HEK293 (cell line): ENCODE measurements at regions not wholly inside any gene's neighbourhood (a gene's known extent, or its start where the extent isn't known, plus 50 kb on each side); places are given as distances from the start of the nearest gene placed in this dataset.

Source experiments
- CTCF ChIA-PET: fragments of 350-600 bp; formaldehyde crosslinking; extraction: SDS; loops from one replicate; lab custom pipeline; 2021; ENCODE audit warnings: antibody characterized with exemption; lab: Yijun Ruan, JAX
- POLR2A ChIA-PET: fragments of 300-600 bp; formaldehyde crosslinking; extraction: SDS; loops from one replicate; lab custom pipeline; 2020; ENCODE audit warnings: antibody characterized with exemption, inconsistent platforms; lab: Yijun Ruan, JAX
- H3K27ac ChIP-seq: fragments of 200-500 bp; sonication (Bioruptor generic); 2 replicates; pipeline ENCODE4 v1.5.1; 2014; ENCODE audit warnings: low read depth, low read length, control low read depth, inconsistent platforms; ENCODE audit errors: extremely low read depth
- H3K36me3 ChIP-seq, 2 experiments: fragments of 200-500 bp in 1 of 2; sonication (Bioruptor generic) in 1 of 2; 1 replicate in 1 of 2; 2 replicates in 1 of 2; pipeline ENCODE4 v1.5.1; 2014 to 2017; ENCODE audit warnings: inconsistent platforms in 2 of 2, low read length in 2 of 2; ENCODE audit not compliant: control insufficient read depth in 2 of 2, insufficient read depth in 1 of 2
- H3K4me1 ChIP-seq: fragments of 200-500 bp; sonication (Bioruptor generic); 2 replicates; pipeline ENCODE4 v1.5.1; 2014; ENCODE audit warnings: mild to moderate bottlenecking, low read length, inconsistent platforms; ENCODE audit not compliant: control insufficient read depth, insufficient read depth
- H3K4me3 ChIP-seq: 2 replicates; pipeline ENCODE4 v1.5.1; 2011; ENCODE audit warnings: low read depth, mild to moderate bottlenecking, control low read depth, low read length, moderate library complexity
- H3K9me3 ChIP-seq: fragments of 200-500 bp; sonication (Bioruptor generic); 2 replicates; pipeline ENCODE4 v1.5.1; 2014; ENCODE audit warnings: low read depth, low read length, inconsistent platforms; ENCODE audit not compliant: control insufficient read depth, insufficient read depth
- INSM2 ChIP-seq: fragments of 450-650 bp; formaldehyde crosslinking; IDR thresholded peaks from 2 replicates; pipeline ENCODE4 v1.5.1; 2016; ENCODE audit warnings: missing biosample characterization, missing genetic modification characterization
- SCRT1 ChIP-seq: fragments of 450-650 bp; formaldehyde crosslinking; IDR thresholded peaks from 2 replicates; pipeline ENCODE4 v1.5.1; 2016; ENCODE audit warnings: missing biosample characterization, missing genetic modification characterization, borderline replicate concordance
- SCRT2 ChIP-seq: fragments of 450-650 bp; formaldehyde crosslinking; IDR thresholded peaks from 2 replicates; pipeline ENCODE4 v1.5.1; 2016; ENCODE audit warnings: missing biosample characterization, missing genetic modification characterization
- TRIM28 ChIP-seq: IDR thresholded peaks from 2 replicates; pipeline ENCODE4 v1.6.1; 2011; ENCODE audit warnings: low read length, control low read depth, borderline replicate concordance
- WT1 ChIP-seq: fragments of 450-650 bp; formaldehyde crosslinking; IDR thresholded peaks from 2 replicates; pipeline ENCODE4 v1.5.1; 2016; ENCODE audit warnings: missing biosample characterization, missing genetic modification characterization
- ZBTB26 ChIP-seq: fragments of 450-650 bp; formaldehyde crosslinking; optimal IDR thresholded peaks from 2 replicates; pipeline ENCODE3; 2016; ENCODE audit warnings: missing biosample characterization, mild to moderate bottlenecking, missing genetic modification characterization
- ZNF157 ChIP-seq: fragments of 450-650 bp; formaldehyde crosslinking; IDR thresholded peaks from 2 replicates; pipeline ENCODE4 v1.5.1; 2016; ENCODE audit warnings: missing biosample characterization, missing genetic modification characterization
- ZNF16 ChIP-seq: fragments of 450-650 bp; formaldehyde crosslinking; IDR thresholded peaks from 2 replicates; pipeline ENCODE4 v1.5.1; 2016; ENCODE audit warnings: low read depth, missing biosample characterization, missing genetic modification characterization
- ZNF175 ChIP-seq: fragments of 450-650 bp; formaldehyde crosslinking; IDR thresholded peaks from 2 replicates; pipeline ENCODE4 v1.5.1; 2016; ENCODE audit warnings: missing biosample characterization, missing genetic modification characterization
- ZNF214 ChIP-seq: fragments of 450-650 bp; formaldehyde crosslinking; IDR thresholded peaks from 2 replicates; pipeline ENCODE4 v1.5.1; 2017; ENCODE audit warnings: missing biosample characterization, mild to moderate bottlenecking, missing genetic modification characterization, borderline replicate concordance
- ZNF248 ChIP-seq: fragments of 450-650 bp; formaldehyde crosslinking; IDR thresholded peaks from 2 replicates; pipeline ENCODE4 v1.5.1; 2017; ENCODE audit warnings: missing biosample characterization, missing genetic modification characterization
- ZNF266 ChIP-seq: fragments of 450-650 bp; formaldehyde crosslinking; IDR thresholded peaks from 2 replicates; pipeline ENCODE4 v1.5.1; 2016; ENCODE audit warnings: missing biosample characterization, missing genetic modification characterization, low read depth
- ZNF311 ChIP-seq: fragments of 450-650 bp; formaldehyde crosslinking; IDR thresholded peaks from 2 replicates; pipeline ENCODE4 v1.5.1; 2017; ENCODE audit warnings: missing biosample characterization, missing genetic modification characterization, borderline replicate concordance
- ZNF398 ChIP-seq: fragments of 450-650 bp; formaldehyde crosslinking; IDR thresholded peaks from 2 replicates; pipeline ENCODE4 v1.5.1; 2017; ENCODE audit warnings: missing biosample characterization, missing genetic modification characterization
- ZNF423 ChIP-seq: fragments of 450-650 bp; formaldehyde crosslinking; IDR thresholded peaks from 2 replicates; pipeline ENCODE4 v1.5.1; 2016; ENCODE audit warnings: missing biosample characterization, missing genetic modification characterization
- ZNF549 ChIP-seq: fragments of 450-650 bp; IDR thresholded peaks from 2 replicates; pipeline ENCODE4 v1.5.1; 2018; ENCODE audit warnings: missing biosample characterization, missing genetic modification characterization, mild to moderate bottlenecking, inconsistent platforms, moderate library complexity
- ZNF558 ChIP-seq: fragments of 450-650 bp; formaldehyde crosslinking; IDR thresholded peaks from 2 replicates; pipeline ENCODE4 v1.5.1; 2016; ENCODE audit warnings: missing biosample characterization, missing genetic modification characterization
- ZNF561 ChIP-seq: fragments of 450-650 bp; IDR thresholded peaks from 2 replicates; pipeline ENCODE4 v1.5.1; 2018; ENCODE audit warnings: missing biosample characterization, missing genetic modification characterization, borderline replicate concordance
- ZNF610 ChIP-seq: fragments of 450-650 bp; formaldehyde crosslinking; IDR thresholded peaks from 2 replicates; pipeline ENCODE4 v1.5.1; 2016; ENCODE audit warnings: missing biosample characterization, missing genetic modification characterization, borderline replicate concordance
- ZNF624 ChIP-seq: fragments of 450-650 bp; formaldehyde crosslinking; IDR thresholded peaks from 2 replicates; pipeline ENCODE4 v1.5.1; 2017; ENCODE audit warnings: missing biosample characterization, missing genetic modification characterization
- ZNF785 ChIP-seq: fragments of 450-650 bp; formaldehyde crosslinking; IDR thresholded peaks from 2 replicates; pipeline ENCODE4 v1.5.1; 2016; ENCODE audit warnings: missing biosample characterization, missing genetic modification characterization
- ZNF792 ChIP-seq: fragments of 450-650 bp; formaldehyde crosslinking; IDR thresholded peaks from 2 replicates; pipeline ENCODE4 v1.5.1; 2016; ENCODE audit warnings: missing biosample characterization, missing genetic modification characterization
- TF ChIP-seq, protein P1 (sequence below): fragments of 450-650 bp; formaldehyde crosslinking; conservative IDR thresholded peaks from 2 replicates; pipeline ENCODE4 v1.5.1; 2016; ENCODE audit warnings: low read depth, missing biosample characterization, missing genetic modification characterization

- TF ChIP-seq ZNF561 (tag by site-specific recombination) (no peak), WT1 (tag by site-specific recombination) (no peak)
Measured at GRCh38 chr1:90186506-90187322, 191.8 kb downstream of the ZNF326 start (continued).

GRCh38 chr1:90176530-90176929 is 181.6 kb downstream of the ZNF326 start:
- ChIA-PET POLR2A (no interaction called here), CTCF (interaction anchor here (0.5 kb wide), 1 partner anchor 578 kb away, joined by 3 read pairs; no protein-coding TSS in a partner anchor)
- TF ChIP-seq ZNF624 (no peak), ZNF248 (tag by site-specific recombination) (no peak), ZNF558 (tag by site-specific recombination) (no peak), ZNF175 (no peak), ZNF610 (tag by site-specific recombination) (no peak), ZNF398 (no peak), SCRT1 (no peak), ZNF549 (no peak), ZNF792 (tag by site-specific recombination) (no peak)
- TF ChIP-seq, protein P1, sequence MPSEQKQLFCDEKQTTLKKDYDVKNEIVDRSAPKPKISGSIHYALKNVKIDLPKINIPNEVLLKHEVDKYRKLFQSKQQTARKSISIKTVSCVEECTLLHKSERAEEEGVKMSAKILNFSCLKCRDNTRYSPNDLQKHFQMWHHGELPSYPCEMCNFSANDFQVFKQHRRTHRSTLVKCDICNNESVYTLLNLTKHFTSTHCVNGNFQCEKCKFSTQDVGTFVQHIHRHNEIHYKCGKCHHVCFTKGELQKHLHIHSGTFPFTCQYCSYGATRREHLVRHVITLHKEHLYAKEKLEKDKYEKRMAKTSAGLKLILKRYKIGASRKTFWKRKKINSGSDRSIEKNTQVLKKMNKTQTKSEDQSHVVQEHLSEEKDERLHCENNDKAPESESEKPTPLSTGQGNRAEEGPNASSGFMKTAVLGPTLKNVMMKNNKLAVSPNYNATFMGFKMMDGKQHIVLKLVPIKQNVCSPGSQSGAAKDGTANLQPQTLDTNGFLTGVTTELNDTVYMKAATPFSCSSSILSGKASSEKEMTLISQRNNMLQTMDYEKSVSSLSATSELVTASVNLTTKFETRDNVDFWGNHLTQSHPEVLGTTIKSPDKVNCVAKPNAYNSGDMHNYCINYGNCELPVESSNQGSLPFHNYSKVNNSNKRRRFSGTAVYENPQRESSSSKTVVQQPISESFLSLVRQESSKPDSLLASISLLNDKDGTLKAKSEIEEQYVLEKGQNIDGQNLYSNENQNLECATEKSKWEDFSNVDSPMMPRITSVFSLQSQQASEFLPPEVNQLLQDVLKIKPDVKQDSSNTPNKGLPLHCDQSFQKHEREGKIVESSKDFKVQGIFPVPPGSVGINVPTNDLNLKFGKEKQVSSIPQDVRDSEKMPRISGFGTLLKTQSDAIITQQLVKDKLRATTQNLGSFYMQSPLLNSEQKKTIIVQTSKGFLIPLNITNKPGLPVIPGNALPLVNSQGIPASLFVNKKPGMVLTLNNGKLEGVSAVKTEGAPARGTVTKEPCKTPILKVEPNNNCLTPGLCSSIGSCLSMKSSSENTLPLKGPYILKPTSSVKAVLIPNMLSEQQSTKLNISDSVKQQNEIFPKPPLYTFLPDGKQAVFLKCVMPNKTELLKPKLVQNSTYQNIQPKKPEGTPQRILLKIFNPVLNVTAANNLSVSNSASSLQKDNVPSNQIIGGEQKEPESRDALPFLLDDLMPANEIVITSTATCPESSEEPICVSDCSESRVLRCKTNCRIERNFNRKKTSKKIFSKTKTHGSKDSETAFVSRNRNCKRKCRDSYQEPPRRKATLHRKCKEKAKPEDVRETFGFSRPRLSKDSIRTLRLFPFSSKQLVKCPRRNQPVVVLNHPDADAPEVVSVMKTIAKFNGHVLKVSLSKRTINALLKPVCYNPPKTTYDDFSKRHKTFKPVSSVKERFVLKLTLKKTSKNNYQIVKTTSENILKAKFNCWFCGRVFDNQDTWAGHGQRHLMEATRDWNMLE (tag by site-specific recombination): no peak
- Histone ChIP-seq H3K4me1 (no peaks in the 10 kb centered on the region), H3K4me3 (no peak overlapping the region), H3K36me3 (no peaks in the 10 kb centered on the region), H3K9me3 (no peaks in the 10 kb centered on the region), H3K27ac (no peak overlapping the region)

GRCh38 chr1:90175490-90176167 is 180.7 kb downstream of the ZNF326 start:
- H3K9me3 ChIP-seq: no peaks in the 10 kb centered on the region
- H3K4me1 ChIP-seq: no peaks in the 10 kb centered on the region
- no peak overlapping the region for H3K27ac ChIP-seq
- no peak overlapping the region for H3K4me3 ChIP-seq
- ChIA-PET POLR2A (no interaction called here), CTCF (no interaction called here)
- no peaks in the 10 kb centered on the region for H3K36me3 ChIP-seq
- TF ChIP-seq ZBTB26 (tag by site-specific recombination): no peak
- no peak for TF ChIP-seq ZNF214 (tag by site-specific recombination)
- TF ChIP-seq ZNF266 (tag by site-specific recombination): no peak
- peak; percentile 83 for TF ChIP-seq ZNF157
- TF ChIP-seq TRIM28: 0 out of 2 replicates have a peak, but pooled peaks have one; percentile 20
- no peak for TF ChIP-seq ZNF16
- TF ChIP-seq ZNF423 (tag by site-specific recombination): no peak
- no peak for TF ChIP-seq INSM2 (tag by site-specific recombination)
- no peak for TF ChIP-seq ZNF311 (tag by site-specific recombination)
- no peak for TF ChIP-seq SCRT2
- TF ChIP-seq ZNF785 (tag by site-specific recombination): no peak
